ENCODE measurements at regions not wholly inside any gene's neighbourhood (a gene's known extent, or its start where the extent isn't known, plus 50 kb on each side); places are given as distances from the start of the nearest gene placed in this dataset.

- TF ChIP-seq CTCF (conservative IDR thresholded peaks at IDR 0.05; ENCODE audit: low read depth, low read length) = no peak
- TF ChIP-seq MXI1 (IDR thresholded peaks at IDR 0.05; ENCODE audit: borderline replicate concordance, low read depth, low read length) = no peak
- no peak for TF ChIP-seq SMC3 (IDR thresholded peaks at IDR 0.05; ENCODE audit: low read depth, low read length)
- TF ChIP-seq POLR2A (IDR thresholded peaks at IDR 0.05; ENCODE audit: low read depth, low read length) = no peak
Observed at GRCh38 chr3:75076481-75076880, 462.0 kb upstream of the CNTN3 start.

Measured in IMR-90 (cell line).